ENCODE measurements at regions not wholly inside any gene's neighbourhood (a gene's known extent, or its start where the extent isn't known, plus 50 kb on each side); places are given as distances from the start of the nearest gene placed in this dataset.
"Not testable (repeated sequence)": the region's sequence is repeated elsewhere in the genome, so short reads cannot be mapped to it uniquely, and the experiment has no call there.

GRCh38 chr1:146416642-146417041 is 187.8 kb upstream of the NOTCH2NLA start:
- TF ChIP-seq RFX5 (IDR thresholded peaks at IDR 0.05; ENCODE audit: low read depth, low read length); CTCF (conservative IDR thresholded peaks at IDR 0.05; ENCODE audit: low read depth, low read length); POLR2A (IDR thresholded peaks at IDR 0.05; ENCODE audit: low read depth, low read length); SMC3 (IDR thresholded peaks at IDR 0.05; ENCODE audit: low read depth, low read length); MAFK (IDR thresholded peaks at IDR 0.05; ENCODE audit: low read depth, low read length); USF2 (IDR thresholded peaks at IDR 0.05; ENCODE audit: low read depth, low read length); RAD21 (IDR thresholded peaks at IDR 0.05; ENCODE audit: low read length): not testable (repeated sequence)
